ENCODE measurements at regions not wholly inside any gene's neighbourhood (a gene's known extent, or its start where the extent isn't known, plus 50 kb on each side); places are given as distances from the start of the nearest gene placed in this dataset.
A peak's percentile ranks its signal among the peaks of the same experiment; 100 is the strongest.
"Not testable (repeated sequence)": the region's sequence is repeated elsewhere in the genome, so short reads cannot be mapped to it uniquely, and the experiment has no call there.

DNA sequence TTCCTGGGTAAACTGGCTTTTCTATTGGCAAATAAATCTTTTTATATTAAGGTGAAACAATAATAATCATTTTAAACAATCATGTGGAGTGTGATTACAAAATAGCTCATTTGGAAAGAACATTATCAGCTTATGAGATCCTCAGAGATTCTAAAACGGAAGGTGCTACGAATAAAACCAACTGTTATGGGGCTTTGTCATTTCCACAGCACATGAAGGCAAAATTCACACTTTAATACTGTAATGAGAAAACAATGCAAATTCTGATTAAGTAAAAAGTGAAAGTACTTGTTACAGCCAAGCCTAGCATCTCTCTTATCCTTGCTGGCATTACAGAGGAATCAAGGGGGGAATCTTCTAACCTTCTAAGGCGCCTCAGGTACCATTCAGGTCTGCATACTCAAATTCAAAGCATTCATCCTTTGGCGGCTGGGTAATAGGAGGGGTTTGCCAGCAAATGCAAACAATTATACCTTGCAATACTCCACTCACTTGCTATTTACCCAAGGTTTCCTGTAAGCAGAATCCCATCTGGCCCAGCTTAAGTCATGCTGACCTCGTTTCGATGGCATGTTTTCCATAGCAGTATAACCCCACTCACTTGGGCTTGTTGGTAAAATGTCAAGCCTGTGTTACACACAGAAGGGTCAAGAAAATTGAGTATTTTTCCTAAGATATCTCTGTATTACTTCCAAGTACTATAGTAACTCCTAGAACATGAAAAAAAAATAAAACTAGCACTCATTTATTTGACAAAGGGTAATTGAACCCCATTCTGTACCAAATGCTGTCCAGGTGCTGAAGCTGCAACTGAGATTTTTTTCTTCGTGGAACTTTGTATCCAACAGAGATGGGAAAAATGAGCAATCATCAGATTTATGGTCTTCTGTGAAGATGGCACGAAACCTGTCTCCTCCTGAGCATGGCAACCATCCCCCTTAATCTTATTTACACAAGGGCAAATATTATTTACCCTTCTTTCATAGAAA is 183.7 kb upstream of the LMCD1 start:
- no peak for DNase-seq

DNA sequence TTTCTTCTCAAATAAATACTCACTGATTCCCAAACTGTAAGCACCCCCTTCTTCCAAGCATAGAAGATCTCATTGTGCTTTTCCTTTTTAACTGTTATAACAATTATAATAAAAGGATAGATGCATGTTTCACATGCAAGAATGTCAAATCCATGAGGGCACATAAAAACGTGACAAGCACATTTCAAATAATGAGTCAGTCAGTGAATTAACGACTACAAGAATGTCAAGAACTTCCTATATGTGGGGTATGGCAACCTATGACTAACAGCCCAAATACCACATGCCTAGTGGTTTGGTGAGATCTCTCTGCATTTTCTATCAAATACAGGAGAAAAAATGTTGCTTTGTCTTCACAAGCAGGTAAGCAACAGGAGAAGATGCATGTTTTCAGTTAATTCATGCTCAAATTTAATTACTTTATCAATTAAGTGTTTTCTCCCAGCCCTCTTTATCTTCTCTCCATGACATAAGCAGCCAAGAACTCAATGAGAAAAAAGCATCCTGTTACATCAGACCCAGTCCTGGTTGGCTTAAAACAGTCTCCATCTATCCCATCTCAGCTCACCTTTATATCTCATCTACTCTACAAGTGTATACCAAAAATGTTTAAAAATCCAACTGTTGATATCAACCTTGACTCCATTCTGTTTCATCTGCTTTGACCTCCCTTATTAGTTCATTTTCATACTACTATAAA is 181.5 kb upstream of the LMCD1 start:
- DNase-seq, result no peak

- no peak for DNase-seq
Measured at GRCh38 chr3:8320711-8321458, 180.7 kb upstream of the LMCD1 start.

DNA sequence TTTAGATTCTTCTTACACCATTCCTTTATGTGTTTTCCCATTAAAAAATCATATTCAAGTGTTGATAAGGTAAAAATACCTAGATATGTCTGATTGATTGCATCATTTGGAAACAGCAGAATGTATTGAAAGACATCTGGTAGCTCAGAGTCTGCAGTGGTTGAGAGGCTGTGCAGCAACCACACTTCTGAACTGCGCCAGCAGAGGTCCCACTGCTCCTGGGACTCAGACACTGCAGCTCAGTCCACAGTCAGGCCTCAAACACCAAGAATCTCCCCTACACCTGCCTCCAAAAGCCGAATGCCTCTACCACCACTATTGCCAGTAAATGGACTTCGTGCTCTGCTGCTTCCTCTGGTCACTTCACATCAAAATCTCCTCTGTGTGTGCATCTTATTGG is 176.9 kb upstream of the LMCD1 start:
- peak; percentile 54 for DNase-seq

GRCh38 chr3:8325306-8325705 is 176.3 kb upstream of the LMCD1 start:
- DNase-seq, result no peak

- not testable (repeated sequence) for DNase-seq
Measured at GRCh38 chr3:8325833-8326232, 175.8 kb upstream of the LMCD1 start.

DNA sequence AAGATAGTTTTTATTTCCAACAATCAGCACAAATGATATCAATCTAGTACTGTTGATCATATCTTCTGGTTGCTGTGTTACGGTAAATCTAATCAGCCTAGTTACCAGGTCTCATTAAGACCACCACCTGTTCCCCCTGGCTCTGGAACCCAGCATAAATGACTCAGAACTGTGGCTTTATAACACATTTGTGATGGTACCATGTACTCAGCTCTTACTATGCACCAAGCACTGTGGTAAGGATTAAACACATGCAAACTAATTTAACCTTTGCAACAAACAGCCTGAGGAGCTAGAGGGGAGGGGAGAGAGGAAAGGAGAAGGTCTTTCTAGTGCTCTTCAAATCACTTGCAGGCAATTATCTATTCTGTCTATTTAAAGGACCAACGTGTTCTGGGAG is 173.9 kb upstream of the LMCD1 start:
- DNase-seq, result no peak

DNA sequence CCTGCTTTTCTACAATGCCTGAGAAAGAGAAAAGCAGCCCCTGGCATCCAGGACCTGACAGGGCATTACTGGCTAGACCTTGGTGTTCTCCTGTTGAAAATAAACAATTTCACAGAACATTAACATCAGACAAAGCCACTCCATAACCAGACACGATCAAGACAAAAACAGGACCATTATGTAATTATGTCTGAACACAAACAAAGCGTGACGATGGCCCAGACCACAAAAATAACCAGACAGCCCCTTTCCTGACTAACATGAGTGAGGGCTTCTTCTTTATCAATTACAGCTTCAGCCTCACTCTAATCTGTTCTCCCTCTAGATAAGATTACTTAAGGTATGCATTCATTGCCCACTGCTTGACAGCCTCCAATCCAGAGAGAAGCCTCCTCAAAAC is 172.7 kb upstream of the LMCD1 start:
- no peak for DNase-seq

DNA sequence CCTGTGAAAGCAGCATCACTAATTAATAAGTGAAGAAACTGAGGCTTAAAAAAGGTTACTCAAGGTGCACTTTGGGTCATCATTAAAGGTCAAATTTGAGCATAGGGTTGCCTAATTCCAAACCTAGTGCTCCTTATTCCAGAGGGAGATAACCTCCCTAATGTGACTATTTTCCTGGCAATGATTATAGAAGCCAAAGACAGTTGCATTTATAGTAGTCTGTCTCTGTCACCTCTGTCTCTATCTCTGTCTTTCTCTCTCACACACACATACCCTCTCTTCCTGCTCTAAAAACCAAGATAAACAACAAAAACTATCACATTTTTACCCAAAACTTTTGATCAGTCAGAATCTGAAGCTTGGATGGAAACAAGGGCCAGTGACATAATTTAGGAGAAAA is 172.0 kb upstream of the LMCD1 start:
- DNase-seq, result no peak

DNA sequence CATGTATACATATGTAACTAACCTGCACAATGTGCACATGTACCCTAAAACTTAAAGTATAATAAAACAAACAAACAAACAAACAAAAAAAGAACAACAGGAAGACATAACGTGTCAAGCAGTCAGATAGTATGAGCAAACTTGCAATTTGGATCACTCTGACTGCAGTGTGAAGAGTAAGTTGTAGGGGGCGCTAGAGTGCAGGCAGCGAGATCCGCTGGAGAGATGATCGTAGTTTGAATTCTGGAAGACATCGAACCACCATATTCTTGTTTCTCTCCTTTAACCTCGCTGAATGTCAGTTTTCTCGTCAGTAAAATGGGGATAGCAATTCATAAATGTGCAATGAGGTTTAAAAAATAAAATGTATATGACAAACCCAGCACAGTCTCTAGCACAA is 165.2 kb upstream of the LMCD1 start:
- DNase-seq, result no peak

DNA sequence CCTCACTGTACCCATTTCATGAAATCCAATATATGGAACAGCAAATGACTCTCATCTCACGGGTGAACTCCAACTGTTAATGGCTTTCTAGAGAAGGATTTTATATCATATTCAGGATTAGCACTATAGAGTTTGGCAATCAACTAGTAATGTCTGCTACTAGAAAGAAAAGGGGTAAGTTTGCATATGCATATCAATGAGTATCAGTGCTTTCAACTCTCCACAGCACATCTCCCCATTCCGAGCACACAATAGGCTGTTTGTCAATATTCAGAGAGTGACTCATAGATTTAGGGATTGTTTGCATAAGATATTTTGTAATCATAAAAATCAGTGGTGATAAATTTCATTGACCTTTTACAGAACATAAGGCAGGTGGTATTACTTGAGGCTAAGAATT is 163.2 kb upstream of the LMCD1 start:
- no peak for DNase-seq

DNA sequence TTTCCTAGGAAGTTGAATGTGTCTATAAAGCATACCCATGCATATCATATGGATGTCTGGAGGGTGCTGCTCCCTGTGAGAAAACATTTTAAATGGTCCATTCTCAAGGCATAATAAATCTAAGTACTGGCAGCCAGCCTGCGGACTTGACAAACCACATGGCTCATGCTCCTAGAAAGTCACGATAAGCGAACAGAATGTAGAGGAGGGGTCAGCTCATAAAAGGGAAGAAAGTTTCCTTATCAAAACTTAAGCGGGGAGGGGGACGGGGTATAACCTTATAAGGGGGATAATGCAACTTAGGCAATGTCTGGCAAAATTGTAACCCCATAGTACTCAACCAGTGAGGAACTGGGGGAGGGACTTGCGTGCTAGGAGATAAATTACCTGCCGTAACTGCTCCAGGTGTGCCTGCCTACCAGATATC is 159.8 kb upstream of the LMCD1 start:
- DNase-seq, result no peak

DNA sequence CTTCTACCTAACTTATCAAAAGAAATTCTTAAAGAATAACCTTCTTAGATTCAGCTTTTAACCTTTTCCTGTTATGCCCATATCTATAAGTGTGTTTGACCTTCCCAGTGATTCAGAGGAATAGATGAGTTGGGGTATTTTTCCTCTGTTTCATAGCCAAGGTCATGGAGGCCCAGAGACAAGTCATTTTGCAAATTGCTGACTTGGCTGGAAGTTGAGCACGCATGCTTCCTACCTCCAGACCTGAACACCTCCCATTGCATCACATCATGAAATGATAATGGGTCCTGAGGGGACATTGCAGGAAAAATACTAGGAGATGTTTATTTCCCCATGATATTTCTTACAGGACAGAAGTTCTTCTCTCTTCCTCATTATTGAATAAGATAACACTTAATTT is 158.6 kb upstream of the LMCD1 start:
- no peak for DNase-seq

DNA sequence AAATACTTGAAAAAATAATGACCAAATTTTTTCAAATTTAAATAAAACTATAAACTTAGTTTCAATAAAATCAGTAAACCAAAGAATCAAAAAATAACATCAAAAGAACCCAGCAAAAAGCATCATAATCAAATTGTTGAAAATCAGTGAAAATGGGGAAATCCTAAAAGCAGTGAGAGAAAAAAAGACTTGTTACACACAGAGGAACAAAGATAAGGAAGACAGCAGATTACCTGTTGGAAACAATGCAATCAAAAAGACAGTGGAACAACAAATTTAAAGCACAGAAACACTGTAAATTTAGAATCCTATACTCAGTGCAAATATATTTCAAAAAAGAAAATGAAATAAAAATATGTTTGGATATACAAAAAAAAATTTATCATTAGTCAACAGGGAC is 156.2 kb upstream of the LMCD1 start:
- DNase-seq, result no peak

- no peak for DNase-seq
Measured at GRCh38 chr3:8348076-8348475, 153.5 kb upstream of the LMCD1 start.

DNA sequence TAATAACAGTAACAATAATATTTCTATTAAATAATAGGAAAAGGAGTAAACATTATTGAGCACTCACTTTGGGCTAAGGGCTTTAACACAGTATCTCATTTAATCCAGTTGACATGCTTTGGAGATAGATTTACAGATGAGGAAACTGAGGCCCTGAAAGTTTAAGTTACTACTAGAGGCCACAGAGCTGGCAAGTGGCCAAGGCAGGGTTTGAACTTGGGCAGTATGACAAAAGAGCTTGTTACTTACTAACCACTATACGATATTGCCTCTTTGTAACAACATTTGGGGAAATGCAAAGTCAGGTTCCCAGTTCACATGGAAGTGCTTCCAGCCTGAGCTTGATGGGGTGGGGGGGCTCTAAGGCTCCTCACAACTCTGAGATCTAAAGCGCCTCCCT is 149.1 kb upstream of the LMCD1 start:
- DNase-seq, result no peak

- DNase-seq, result no peak
Measured at GRCh38 chr3:8353364-8353763, 148.3 kb upstream of the LMCD1 start.

GRCh38 chr3:8355346-8355745 is 146.3 kb upstream of the LMCD1 start:
- no peak for DNase-seq

DNA sequence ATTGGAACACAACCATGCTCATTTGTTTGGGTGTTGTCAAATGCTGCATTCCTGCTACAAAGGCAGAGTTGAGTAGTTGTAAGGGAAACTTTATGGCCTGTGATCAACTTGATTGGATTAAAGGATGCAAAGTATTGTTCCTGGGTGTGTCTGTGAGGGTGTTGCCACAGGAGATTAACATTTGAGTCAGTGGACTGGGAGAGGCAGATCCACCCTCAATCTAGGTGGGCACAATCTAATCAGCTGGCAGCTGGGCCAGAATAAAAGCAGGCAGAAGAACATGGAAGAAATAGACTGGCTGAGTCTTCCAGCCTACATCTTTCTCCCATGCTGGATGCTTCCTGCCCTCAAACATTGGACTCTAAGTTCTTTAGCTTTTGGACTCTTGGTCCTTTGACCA is 145.6 kb upstream of the LMCD1 start:
- not testable (repeated sequence) for DNase-seq

DNA sequence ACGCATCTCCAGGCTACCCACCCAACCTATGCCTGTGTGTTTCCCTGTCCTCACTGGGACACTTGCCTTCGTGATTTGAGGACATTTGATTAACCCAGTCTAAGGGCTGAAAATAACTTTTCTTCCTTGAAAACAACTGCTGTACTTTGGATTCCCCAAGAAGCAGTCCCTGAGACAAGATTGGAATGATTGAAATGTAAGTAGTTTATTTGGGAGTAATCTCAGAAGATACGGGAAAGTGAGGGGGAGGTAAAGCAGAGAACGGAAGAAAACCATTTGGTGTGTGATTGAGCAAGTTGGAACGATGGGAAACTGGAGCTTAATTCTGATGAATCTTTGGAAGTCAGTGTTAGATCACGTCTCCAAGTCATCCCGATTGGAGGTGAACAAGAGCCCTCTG is 143.8 kb upstream of the LMCD1 start:
- no peak for DNase-seq

- DNase-seq, result no peak
Measured at GRCh38 chr3:8359133-8359532, 142.5 kb upstream of the LMCD1 start.

GRCh38 chr3:8363200-8363599 is 138.4 kb upstream of the LMCD1 start:
- no peak for DNase-seq

DNA sequence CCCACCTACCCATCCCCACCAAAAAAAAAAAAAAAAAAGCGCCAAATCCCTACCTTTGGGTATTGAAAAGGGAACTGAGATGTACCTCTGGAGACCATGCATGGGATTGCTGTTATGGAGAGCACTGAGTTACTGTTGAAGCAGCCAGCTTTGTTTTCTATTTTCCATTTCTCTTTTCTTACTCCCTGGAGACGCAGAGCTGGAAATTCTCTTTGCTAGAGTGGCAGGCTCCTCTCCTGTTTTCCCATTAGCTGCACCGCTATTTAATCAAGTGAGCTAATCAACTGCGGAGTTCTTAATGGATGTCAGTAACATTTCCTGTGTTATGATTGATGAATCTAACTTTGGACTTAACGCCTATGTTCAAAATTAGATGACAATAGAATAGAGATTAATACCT is 136.1 kb upstream of the LMCD1 start:
- no peak for DNase-seq
